Nephron (organoid): ENCODE measurements at regions not wholly inside any gene's neighbourhood (a gene's known extent, or its start where the extent isn't known, plus 50 kb on each side); places are given as distances from the start of the nearest gene placed in this dataset.

Source experiments
- H3K27ac Mint-ChIP-seq, 3 experiments: 2 replicates each; pipeline ENCODE4 v1.8.0; 2020; ENCODE audit warnings: mixed read lengths in 3 of 3, mild to moderate bottlenecking in 2 of 3, moderate library complexity in 1 of 3
- H3K27me3 Mint-ChIP-seq: 2 replicates; pipeline ENCODE4 v1.8.0; 2021; ENCODE audit warnings: low read depth, mild to moderate bottlenecking, moderate library complexity, mixed read lengths
- H3K36me3 Mint-ChIP-seq: 2 replicates; pipeline ENCODE4 v1.8.0; 2020; ENCODE audit warnings: low read depth, mixed read lengths
- H3K4me1 Mint-ChIP-seq: 2 replicates; pipeline ENCODE4 v1.8.0; 2020; ENCODE audit warnings: mixed read lengths
- H3K4me3 Mint-ChIP-seq, 3 experiments: 2 replicates each; pipeline ENCODE4 v1.8.0; 2020; ENCODE audit warnings: mild to moderate bottlenecking in 3 of 3, mixed read lengths in 3 of 3, moderate library complexity in 2 of 3
- H3K9me3 Mint-ChIP-seq: 2 replicates; pipeline ENCODE4 v1.8.0; 2020; ENCODE audit warnings: mixed read lengths
- TF ChIP-seq, protein P1 (sequence below), 3 experiments: fragments of 200-600 bp; sonication (generic); IDR thresholded peaks; one replicate each; pipeline ENCODE4 v1.5.0; 2021; ENCODE audit warnings: antibody characterized with exemption in 3 of 3; ENCODE audit not compliant: unreplicated experiment in 3 of 3

DNA sequence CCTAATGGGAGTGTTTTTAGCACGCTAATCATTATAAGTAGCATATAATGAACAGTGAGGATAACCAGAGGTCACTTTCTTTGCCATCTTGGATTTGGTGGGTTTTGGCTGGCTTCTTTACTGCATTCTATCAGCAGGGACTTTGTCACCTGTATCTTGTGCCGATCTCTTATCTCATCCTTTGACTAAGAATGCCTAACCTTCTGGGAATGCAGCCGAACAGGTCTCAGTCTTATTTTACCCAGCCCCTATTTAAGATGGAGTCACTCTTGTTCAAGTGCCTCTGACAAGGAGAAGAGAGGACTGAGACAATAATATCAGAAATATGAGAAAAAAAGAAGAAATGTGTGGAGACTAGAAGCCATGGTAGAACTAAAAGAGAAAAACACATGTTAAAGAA lies 276.4 kb downstream of the TMX3 start:
- peaks cover 6% of the 10 kb centered on the region for H3K9me3 Mint-ChIP-seq
- TF ChIP-seq, protein P1, sequence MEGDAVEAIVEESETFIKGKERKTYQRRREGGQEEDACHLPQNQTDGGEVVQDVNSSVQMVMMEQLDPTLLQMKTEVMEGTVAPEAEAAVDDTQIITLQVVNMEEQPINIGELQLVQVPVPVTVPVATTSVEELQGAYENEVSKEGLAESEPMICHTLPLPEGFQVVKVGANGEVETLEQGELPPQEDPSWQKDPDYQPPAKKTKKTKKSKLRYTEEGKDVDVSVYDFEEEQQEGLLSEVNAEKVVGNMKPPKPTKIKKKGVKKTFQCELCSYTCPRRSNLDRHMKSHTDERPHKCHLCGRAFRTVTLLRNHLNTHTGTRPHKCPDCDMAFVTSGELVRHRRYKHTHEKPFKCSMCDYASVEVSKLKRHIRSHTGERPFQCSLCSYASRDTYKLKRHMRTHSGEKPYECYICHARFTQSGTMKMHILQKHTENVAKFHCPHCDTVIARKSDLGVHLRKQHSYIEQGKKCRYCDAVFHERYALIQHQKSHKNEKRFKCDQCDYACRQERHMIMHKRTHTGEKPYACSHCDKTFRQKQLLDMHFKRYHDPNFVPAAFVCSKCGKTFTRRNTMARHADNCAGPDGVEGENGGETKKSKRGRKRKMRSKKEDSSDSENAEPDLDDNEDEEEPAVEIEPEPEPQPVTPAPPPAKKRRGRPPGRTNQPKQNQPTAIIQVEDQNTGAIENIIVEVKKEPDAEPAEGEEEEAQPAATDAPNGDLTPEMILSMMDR (IDR thresholded peaks at IDR 0.05; ENCODE audit: unreplicated experiment in 3 of 3): no peak

DNA sequence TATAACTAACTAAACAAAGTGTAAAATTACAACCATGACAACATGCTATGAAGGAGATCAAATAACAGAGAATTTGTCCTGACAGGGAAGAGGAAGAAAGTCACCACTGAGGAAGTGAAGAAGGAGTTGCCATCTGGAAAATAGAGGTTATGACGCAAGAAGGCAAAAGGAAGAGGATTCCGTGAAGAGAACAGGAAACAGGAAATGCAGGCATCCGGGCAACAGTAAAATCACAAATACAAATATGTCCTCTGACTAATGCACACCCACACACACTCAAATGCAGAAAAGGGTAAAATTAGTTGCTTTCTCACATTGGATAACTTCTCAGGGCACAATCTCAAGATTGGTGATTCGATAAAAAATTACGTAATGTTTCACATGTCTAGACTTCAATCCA lies 278.4 kb downstream of the TMX3 start:
- H3K4me3 Mint-ChIP-seq: no peak overlapping the region
- H3K36me3 Mint-ChIP-seq: no peaks in the 10 kb centered on the region
- TF ChIP-seq, protein P1 (IDR thresholded peaks at IDR 0.05; ENCODE audit: unreplicated experiment in 3 of 3): no peak
- H3K9me3 Mint-ChIP-seq: peaks cover 6% of the 10 kb centered on the region
- no peak overlapping the region for H3K27ac Mint-ChIP-seq
- H3K4me1 Mint-ChIP-seq: peaks cover 13% of the 10 kb centered on the region
- no peaks in the 10 kb centered on the region for H3K27me3 Mint-ChIP-seq

More for the DNA sequence above, 276.4 kb downstream of the TMX3 start:
- Mint-ChIP-seq H3K27me3 (no peaks in the 10 kb centered on the region), H3K4me1 (peaks cover 13% of the 10 kb centered on the region), H3K4me3 (no peak overlapping the region), H3K27ac (no peak overlapping the region), H3K36me3 (no peaks in the 10 kb centered on the region)

DNA sequence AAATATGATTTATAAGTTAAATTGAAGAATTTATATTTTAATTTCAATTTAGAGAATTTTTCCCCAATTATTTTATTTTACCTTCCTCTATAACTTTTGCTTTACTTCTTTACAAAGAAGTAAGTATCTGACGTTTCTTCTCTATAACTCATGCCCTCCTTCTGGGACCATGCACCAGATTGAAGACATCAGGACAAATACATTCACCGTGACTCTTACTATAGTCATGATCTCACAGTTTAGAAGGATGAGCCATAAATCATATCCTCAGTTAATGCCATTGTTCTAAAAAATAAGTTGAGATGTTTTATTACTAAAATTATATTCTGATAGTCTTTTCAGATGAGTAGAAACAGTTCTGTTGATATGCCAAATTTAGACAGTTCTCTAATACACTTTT lies 279.3 kb downstream of the TMX3 start:
- TF ChIP-seq, protein P1 (IDR thresholded peaks at IDR 0.05; ENCODE audit: unreplicated experiment in 3 of 3): no peak
- H3K4me1 Mint-ChIP-seq: peaks cover 17% of the 10 kb centered on the region
- no peak overlapping the region for H3K4me3 Mint-ChIP-seq
- peaks cover 6% of the 10 kb centered on the region for H3K9me3 Mint-ChIP-seq
- no peaks in the 10 kb centered on the region for H3K36me3 Mint-ChIP-seq
- H3K27ac Mint-ChIP-seq: no peak overlapping the region
- H3K27me3 Mint-ChIP-seq: no peaks in the 10 kb centered on the region

DNA sequence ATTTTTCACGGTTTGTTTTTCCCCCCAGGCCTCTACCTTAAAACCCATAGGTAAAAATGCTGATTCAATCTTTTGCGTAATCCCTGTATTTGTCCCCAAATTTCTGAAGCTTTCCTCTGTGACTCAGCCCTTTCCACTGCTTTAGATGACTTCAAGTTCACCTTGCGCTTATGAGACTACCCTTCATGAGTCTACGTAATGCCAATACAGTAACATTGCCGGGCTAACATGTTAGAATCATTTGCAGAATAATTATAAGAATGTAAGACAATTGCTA lies 283.0 kb downstream of the TMX3 start:
- Mint-ChIP-seq H3K27me3 (no peaks in the 10 kb centered on the region), H3K4me3 (no peak overlapping the region), H3K9me3 (peaks cover 3% of the 10 kb centered on the region), H3K36me3 (no peaks in the 10 kb centered on the region), H3K27ac (no peak overlapping the region), H3K4me1 (peaks cover 29% of the 10 kb centered on the region)
- TF ChIP-seq, protein P1 (IDR thresholded peaks at IDR 0.05; ENCODE audit: unreplicated experiment in 3 of 3): no peak

DNA sequence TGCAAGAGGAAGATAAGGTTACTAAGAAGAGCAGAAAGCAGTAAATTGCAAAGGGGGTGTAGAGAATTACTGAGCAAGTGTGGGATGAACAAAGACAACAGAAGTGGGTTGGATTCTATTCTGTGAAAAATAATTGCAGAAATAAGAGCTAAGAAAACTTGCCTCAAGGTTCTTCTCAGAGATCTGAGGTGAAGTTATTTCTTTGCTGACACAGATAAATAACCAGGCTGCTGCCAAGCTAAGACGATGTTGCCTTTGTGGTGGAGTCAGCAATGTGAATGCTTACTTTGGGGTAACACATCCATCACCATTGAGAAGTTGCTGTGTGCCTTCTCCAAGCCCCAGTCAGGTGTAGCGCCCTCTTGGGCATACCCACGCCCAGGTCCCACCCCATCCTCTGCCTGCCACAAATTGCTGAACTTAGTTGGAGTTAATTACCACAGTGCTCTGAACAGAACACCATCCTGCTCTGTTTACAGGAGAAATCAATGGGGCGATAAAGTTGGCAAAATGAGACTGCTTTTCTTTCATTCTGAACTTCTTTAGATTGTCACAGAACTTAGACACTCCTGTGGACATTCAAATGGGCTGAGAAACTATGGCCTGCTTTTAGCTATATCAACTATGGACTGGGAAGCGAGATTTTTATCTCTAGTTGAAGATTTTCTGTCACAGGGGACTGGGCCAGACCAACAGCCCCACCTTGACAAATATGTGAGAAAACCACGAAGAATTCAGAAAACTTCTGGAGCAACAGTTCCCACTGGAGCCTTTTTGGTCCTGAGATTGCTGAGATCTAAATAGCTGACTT lies 283.6 kb downstream of the TMX3 start:
- no peaks in the 10 kb centered on the region for H3K36me3 Mint-ChIP-seq
- TF ChIP-seq, protein P1 (IDR thresholded peaks at IDR 0.05; ENCODE audit: unreplicated experiment in 3 of 3): no peak
- peaks cover 29% of the 10 kb centered on the region for H3K4me1 Mint-ChIP-seq
- H3K27ac Mint-ChIP-seq: no peak overlapping the region
- H3K27me3 Mint-ChIP-seq: no peaks in the 10 kb centered on the region
- H3K4me3 Mint-ChIP-seq: no peak overlapping the region
- no peaks in the 10 kb centered on the region for H3K9me3 Mint-ChIP-seq

DNA sequence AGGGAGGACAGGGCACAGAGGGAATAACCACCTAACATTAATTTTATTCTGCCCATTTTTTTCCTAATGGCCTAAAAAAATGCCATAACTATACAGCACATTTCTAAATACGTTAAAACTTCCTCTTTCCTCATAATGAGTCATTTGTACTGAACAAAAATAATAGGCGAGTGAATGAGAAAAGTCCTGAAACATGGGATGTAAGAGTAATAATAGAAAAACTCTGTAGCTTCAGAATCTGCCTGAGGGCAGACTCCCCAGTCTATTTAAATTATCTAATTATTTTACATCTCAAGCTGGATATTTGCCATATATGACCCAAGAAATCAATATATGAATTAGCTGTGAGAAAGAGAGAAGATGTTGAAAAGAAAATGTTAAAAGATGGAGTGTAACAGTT lies 285.1 kb downstream of the TMX3 start:
- Mint-ChIP-seq H3K4me1 (peaks cover 29% of the 10 kb centered on the region), H3K27ac (no peak overlapping the region), H3K27me3 (no peaks in the 10 kb centered on the region), H3K4me3 (no peak overlapping the region), H3K9me3 (no peaks in the 10 kb centered on the region), H3K36me3 (no peaks in the 10 kb centered on the region)
- TF ChIP-seq, protein P1 (IDR thresholded peaks at IDR 0.05; ENCODE audit: unreplicated experiment in 3 of 3): no peak
